ENCODE measurements at regions not wholly inside any gene's neighbourhood (a gene's known extent, or its start where the extent isn't known, plus 50 kb on each side); places are given as distances from the start of the nearest gene placed in this dataset.

DNA sequence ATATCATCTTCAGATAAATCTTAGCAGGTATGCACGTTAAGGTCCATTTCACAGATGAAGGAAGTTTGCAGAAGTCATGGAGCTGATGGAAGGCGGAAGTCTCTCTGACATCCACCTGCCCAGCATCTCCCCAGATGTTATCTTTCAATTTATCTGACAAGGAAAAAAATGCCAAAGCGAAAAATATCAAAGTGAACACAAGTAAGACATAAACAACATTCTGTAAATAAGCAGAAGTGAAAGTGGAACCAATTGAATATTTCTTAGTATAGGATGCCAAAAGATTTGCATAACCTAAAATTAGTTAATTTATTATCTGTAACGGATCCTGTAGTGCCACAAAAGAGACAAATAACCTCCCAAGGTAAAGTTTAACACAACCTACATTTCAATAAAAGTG is 73.6 kb upstream of the NEBL start:
- Mint-ChIP-seq H3K36me3 (ENCODE audit: low read depth) (no peaks in the 10 kb centered on the region), H3K4me1 (no peaks in the 10 kb centered on the region)

DNA sequence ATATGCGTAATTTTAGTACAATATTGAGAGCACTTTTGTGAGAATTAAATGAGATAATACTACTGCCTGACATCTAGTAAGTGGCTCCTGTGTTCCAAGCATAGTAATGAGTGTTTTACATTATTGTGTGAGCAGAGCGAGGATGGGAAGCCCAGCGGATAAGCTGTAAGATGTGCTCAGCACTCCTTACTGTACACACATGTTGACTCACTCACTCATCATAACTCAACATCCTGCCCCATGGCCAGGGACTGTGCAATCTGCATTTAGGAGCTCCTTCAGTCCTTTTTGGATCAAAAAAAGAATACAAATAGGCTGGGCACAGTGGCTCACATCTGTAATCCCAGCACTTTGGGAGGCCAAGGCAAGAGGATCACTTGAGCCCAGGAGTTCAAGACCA is 72.9 kb upstream of the NEBL start:
- Mint-ChIP-seq H3K27ac (no peak overlapping the region), H3K36me3 (ENCODE audit: low read depth) (peaks cover 3% of the 10 kb centered on the region), H3K4me3 (no peak overlapping the region), H3K4me1 (no peaks in the 10 kb centered on the region), H3K27me3 (ENCODE audit: low read depth, poor library complexity) (peaks cover 4% of the 10 kb centered on the region), H3K9me3 (peaks cover 3% of the 10 kb centered on the region)
- no peak for TF ChIP-seq CTCF (IDR thresholded peaks at IDR 0.05)
- DNase-seq: no peak

More for the DNA sequence above, 73.6 kb upstream of the NEBL start:
- Mint-ChIP-seq H3K4me3 (no peak overlapping the region), H3K27me3 (ENCODE audit: low read depth, poor library complexity) (peaks cover 4% of the 10 kb centered on the region), H3K9me3 (no peaks in the 10 kb centered on the region), H3K27ac (no peak overlapping the region)
- DNase-seq: no peak
- TF ChIP-seq CTCF (IDR thresholded peaks at IDR 0.05): no peak

DNA sequence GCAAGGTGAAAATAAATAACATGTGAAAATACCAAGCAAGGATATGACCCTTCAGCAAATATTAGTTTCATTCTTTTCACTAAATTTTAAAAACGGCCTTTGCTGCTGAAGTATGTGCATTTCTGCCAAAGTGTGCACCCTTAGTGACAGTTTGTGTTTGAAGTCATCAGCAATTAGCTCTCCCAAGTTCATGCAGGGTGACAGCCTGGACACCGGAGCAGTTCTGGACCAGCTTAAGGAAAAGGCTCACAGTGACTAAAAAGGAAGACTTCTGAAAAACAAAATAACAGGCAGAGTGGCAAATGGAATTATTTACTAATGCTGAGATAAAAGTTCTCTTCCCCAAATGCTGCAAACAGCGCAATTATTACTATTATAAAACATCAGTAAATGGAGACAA is 69.3 kb upstream of the NEBL start:
- H3K4me1 Mint-ChIP-seq: peaks cover 6% of the 10 kb centered on the region
- H3K27ac Mint-ChIP-seq: no peak overlapping the region
- TF ChIP-seq CTCF (IDR thresholded peaks at IDR 0.05): no peak
- H3K9me3 Mint-ChIP-seq: peaks cover 15% of the 10 kb centered on the region
- H3K4me3 Mint-ChIP-seq: no peak overlapping the region
- peaks cover 12% of the 10 kb centered on the region for H3K36me3 Mint-ChIP-seq (ENCODE audit: low read depth)
- peaks cover 7% of the 10 kb centered on the region for H3K27me3 Mint-ChIP-seq (ENCODE audit: low read depth, poor library complexity)
- no peak for DNase-seq

DNA sequence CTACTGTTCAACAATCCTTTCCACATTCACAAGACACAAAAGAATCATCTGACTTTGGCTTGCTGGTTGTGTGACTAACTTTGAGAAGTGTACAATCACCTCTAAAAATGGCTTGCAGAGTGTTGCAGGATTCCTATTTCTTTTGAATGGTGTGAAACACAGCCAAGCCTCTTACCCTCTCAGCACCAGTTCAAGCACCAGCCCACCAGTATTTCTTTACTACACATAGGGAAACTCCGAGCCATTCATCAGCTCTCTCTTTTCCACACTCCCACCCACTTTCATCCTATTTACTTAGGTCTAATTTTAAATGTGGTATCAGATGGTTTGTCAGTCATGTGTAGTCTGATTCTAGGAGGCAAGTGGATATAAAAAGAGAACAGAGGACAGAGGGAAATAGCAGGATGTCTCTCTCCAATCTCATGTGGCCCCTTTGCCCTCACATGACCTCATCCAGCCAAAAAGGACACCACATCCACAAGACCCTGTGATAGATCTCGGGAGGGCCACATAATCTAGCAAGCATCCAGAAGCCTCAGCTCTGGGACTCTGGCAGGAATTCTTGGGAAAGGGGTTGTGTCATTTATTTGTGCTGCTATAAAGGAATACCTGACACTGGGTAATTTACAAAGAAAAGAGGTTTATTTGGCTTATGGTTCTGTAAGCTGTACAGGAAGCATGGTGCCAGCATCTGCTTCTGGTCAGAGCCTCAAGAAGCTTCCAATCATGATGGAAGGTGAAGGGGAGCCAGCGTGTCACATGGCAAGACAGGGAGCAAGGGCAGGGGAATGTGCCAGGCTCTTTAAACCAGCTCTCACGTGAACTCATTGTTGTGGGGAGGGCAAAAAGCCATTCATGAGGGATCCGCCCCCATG is 66.8 kb upstream of the NEBL start:
- Mint-ChIP-seq H3K27ac (peak overlapping the region; percentile 79), H3K4me1 (peaks cover 7% of the 10 kb centered on the region), H3K4me3 (no peak overlapping the region), H3K9me3 (peaks cover 15% of the 10 kb centered on the region), H3K36me3 (ENCODE audit: low read depth) (peaks cover 12% of the 10 kb centered on the region), H3K27me3 (ENCODE audit: low read depth, poor library complexity) (peaks cover 9% of the 10 kb centered on the region)
- no peak for TF ChIP-seq CTCF (IDR thresholded peaks at IDR 0.05)
- DNase-seq: no peak

DNA sequence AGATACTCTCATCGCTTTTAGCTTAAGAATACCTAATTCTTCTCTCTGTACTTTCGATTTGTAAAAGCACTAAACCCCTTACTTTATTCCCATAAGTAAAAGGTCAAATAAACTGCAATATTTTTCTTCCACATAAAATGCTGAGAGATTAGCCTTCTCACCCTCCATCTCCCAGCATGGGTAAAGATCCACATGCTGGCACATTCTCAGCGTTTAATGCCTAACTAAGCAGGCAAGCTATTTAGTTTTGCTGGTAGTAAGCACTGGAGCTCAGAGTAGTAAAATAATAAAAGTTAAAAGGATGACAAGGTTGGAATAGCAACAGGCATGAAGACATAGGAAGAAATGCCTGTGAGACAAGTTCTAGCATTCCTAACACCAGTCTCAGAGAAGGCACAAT is 65.9 kb upstream of the NEBL start:
- Mint-ChIP-seq H3K9me3 (peaks cover 15% of the 10 kb centered on the region), H3K36me3 (ENCODE audit: low read depth) (peaks cover 12% of the 10 kb centered on the region), H3K27me3 (ENCODE audit: low read depth, poor library complexity) (peaks cover 5% of the 10 kb centered on the region), H3K27ac (no peak overlapping the region), H3K4me3 (no peak overlapping the region), H3K4me1 (peaks cover 15% of the 10 kb centered on the region)
- no peak for DNase-seq
- no peak for TF ChIP-seq CTCF (IDR thresholded peaks at IDR 0.05)

GRCh38 chr10:20962165-20962564 is 65.1 kb upstream of the NEBL start:
- Mint-ChIP-seq H3K27me3 (ENCODE audit: low read depth, poor library complexity) (peaks cover 5% of the 10 kb centered on the region), H3K4me3 (no peak overlapping the region), H3K36me3 (ENCODE audit: low read depth) (peaks cover 12% of the 10 kb centered on the region), H3K4me1 (peaks cover 23% of the 10 kb centered on the region), H3K9me3 (peaks cover 15% of the 10 kb centered on the region), H3K27ac (peak overlapping the region; percentile 20)
- TF ChIP-seq CTCF (IDR thresholded peaks at IDR 0.05): no peak
- DNase-seq: no peak
